ENCODE measurements at regions not wholly inside any gene's neighbourhood (a gene's known extent, or its start where the extent isn't known, plus 50 kb on each side); places are given as distances from the start of the nearest gene placed in this dataset.

GRCh38 chr22:48424201-48424627 is 1403.5 kb downstream of the BRD1 start:
- H3K9me2 ChIP-seq (replicated peaks; ENCODE audit: low read length): no peaks in the 10 kb centered on the region
- no peak overlapping the region for H3K9ac ChIP-seq (ENCODE audit: low read length)
- H3K27me3 ChIP-seq (ENCODE audit: low read length): no peaks in the 10 kb centered on the region
- ChIA-PET POLR2A (ENCODE audit: unreplicated experiment) (no interaction called here), CTCF (no interaction called here)
- H2AFZ ChIP-seq (ENCODE audit: low read length): no peak overlapping the region
- ATAC-seq: no peak
- no peaks in the 10 kb centered on the region for H3K4me1 ChIP-seq (ENCODE audit: insufficient read depth, low read length)
- no peak overlapping the region for H3K4me3 ChIP-seq (ENCODE audit: low read length)
- DNase-seq: no peak
- no peaks in the 10 kb centered on the region for H3F3A ChIP-seq (ENCODE audit: low read length, unreplicated experiment)
- H3K4me2 ChIP-seq (ENCODE audit: low read length): no peak overlapping the region
- H3K36me3 ChIP-seq (ENCODE audit: low read depth, low read length): no peaks in the 10 kb centered on the region
- H3K9me3 ChIP-seq (ENCODE audit: low read length): no peaks in the 10 kb centered on the region
- no peaks in the 10 kb centered on the region for H4K20me1 ChIP-seq (ENCODE audit: low read length)
- TF ChIP-seq, protein P1, sequence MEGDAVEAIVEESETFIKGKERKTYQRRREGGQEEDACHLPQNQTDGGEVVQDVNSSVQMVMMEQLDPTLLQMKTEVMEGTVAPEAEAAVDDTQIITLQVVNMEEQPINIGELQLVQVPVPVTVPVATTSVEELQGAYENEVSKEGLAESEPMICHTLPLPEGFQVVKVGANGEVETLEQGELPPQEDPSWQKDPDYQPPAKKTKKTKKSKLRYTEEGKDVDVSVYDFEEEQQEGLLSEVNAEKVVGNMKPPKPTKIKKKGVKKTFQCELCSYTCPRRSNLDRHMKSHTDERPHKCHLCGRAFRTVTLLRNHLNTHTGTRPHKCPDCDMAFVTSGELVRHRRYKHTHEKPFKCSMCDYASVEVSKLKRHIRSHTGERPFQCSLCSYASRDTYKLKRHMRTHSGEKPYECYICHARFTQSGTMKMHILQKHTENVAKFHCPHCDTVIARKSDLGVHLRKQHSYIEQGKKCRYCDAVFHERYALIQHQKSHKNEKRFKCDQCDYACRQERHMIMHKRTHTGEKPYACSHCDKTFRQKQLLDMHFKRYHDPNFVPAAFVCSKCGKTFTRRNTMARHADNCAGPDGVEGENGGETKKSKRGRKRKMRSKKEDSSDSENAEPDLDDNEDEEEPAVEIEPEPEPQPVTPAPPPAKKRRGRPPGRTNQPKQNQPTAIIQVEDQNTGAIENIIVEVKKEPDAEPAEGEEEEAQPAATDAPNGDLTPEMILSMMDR (conservative IDR thresholded peaks at IDR 0.05; ENCODE audit: low read depth, low read length): no peak
- TF ChIP-seq EZH2 (IDR thresholded peaks at IDR 0.05; ENCODE audit: low read length, unreplicated experiment) (no peak), EZH2phosphoT487 (IDR thresholded peaks at IDR 0.05; ENCODE audit: borderline replicate concordance, low read length) (no peak)
- no peaks in the 10 kb centered on the region for H3K79me2 ChIP-seq (ENCODE audit: low read length)
- BruUV-seq (replicated peaks): no TSS peak
- intact Hi-C loops (cut with micrococcal nuclease): no loop called here
- H3K27ac ChIP-seq (ENCODE audit: low read length): no peak overlapping the region

DNA sequence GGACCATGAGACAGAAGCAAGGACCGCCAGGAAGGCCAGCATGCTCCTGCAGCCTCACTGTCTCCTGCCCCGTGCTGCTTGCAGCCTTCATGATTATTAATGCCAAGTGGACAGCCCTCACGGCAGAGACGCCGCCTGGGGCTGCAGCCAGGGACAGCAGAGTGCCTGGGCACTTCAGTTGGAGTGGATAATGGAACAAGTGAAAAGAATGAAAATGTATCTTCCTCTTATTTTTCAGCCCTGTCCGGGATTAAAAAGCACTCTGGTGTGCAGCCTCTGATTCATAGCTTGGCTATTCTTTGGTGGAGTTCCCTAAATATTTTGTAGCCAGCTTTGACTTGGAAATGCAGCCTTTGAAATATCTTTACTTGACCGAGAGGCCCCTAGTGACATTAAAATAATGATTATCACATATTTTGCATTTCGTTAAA is 1404.2 kb downstream of the BRD1 start:
- H3F3A ChIP-seq (ENCODE audit: low read length, unreplicated experiment): no peaks in the 10 kb centered on the region
- no peaks in the 10 kb centered on the region for H3K36me3 ChIP-seq (ENCODE audit: low read depth, low read length)
- H4K20me1 ChIP-seq (ENCODE audit: low read length): no peaks in the 10 kb centered on the region
- H3K9me2 ChIP-seq (replicated peaks; ENCODE audit: low read length): no peaks in the 10 kb centered on the region
- no peak overlapping the region for H3K9ac ChIP-seq (ENCODE audit: low read length)
- no peaks in the 10 kb centered on the region for H3K27me3 ChIP-seq (ENCODE audit: low read length)
- no peak overlapping the region for H3K27ac ChIP-seq (ENCODE audit: low read length)
- no peak overlapping the region for H3K4me3 ChIP-seq (ENCODE audit: low read length)
- H2AFZ ChIP-seq (ENCODE audit: low read length): no peak overlapping the region
- H3K4me2 ChIP-seq (ENCODE audit: low read length): no peak overlapping the region
- H3K9me3 ChIP-seq (ENCODE audit: low read length): no peaks in the 10 kb centered on the region
- H3K79me2 ChIP-seq (ENCODE audit: low read length): no peaks in the 10 kb centered on the region
- ATAC-seq (no peak), DNase-seq (no peak)
- TF ChIP-seq, protein P1 (conservative IDR thresholded peaks at IDR 0.05; ENCODE audit: low read depth, low read length): no peak
- no peak for TF ChIP-seq EZH2phosphoT487 (IDR thresholded peaks at IDR 0.05; ENCODE audit: borderline replicate concordance, low read length)
- TF ChIP-seq EZH2 (IDR thresholded peaks at IDR 0.05; ENCODE audit: low read length, unreplicated experiment): no peak
- BruUV-seq (replicated peaks): no TSS peak
- ChIA-PET POLR2A (ENCODE audit: unreplicated experiment) (no interaction called here), CTCF (no interaction called here)
- intact Hi-C loops (cut with micrococcal nuclease): no loop called here
- H3K4me1 ChIP-seq (ENCODE audit: insufficient read depth, low read length): no peaks in the 10 kb centered on the region

DNA sequence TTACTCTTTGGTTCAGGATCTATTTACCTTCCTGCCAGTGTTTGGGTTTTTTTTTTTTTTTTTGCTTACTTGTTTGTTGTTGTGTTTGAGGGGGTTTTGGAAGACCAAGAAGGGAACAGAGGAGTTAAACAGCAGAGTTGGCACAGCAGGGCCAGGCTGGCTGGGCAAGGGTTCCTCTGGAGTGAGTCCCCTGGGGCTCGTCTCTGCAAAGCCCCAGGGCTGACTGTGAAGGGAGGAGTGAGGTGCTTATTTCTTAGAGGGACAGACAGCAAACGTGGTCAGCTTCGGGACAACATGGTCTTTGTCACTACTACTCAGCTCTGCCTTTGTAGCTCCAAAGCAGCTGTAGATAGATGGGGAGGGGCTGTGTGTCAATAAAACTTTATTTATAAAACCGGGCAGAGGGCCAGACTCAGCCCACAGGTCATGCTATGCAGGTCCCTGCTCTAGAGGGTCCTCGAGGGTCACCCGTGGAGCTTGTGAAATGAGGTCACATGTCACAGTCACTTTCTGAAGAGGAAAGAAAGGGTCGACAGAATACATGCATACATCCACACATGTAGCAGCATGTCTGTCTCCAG is 1404.7 kb downstream of the BRD1 start:
- no peak overlapping the region for H3K4me3 ChIP-seq (ENCODE audit: low read length)
- POLR2A ChIA-PET (ENCODE audit: unreplicated experiment): no interaction called here
- TF ChIP-seq, protein P1 (conservative IDR thresholded peaks at IDR 0.05; ENCODE audit: low read depth, low read length): no peak
- TF ChIP-seq EZH2phosphoT487 (IDR thresholded peaks at IDR 0.05; ENCODE audit: borderline replicate concordance, low read length) (no peak), EZH2 (IDR thresholded peaks at IDR 0.05; ENCODE audit: low read length, unreplicated experiment) (no peak)
- H3K27ac ChIP-seq (ENCODE audit: low read length): no peak overlapping the region
- intact Hi-C loops (cut with micrococcal nuclease): no loop called here
- H4K20me1 ChIP-seq (ENCODE audit: low read length): no peaks in the 10 kb centered on the region
- no peak for ATAC-seq
- no peaks in the 10 kb centered on the region for H3K27me3 ChIP-seq (ENCODE audit: low read length)
- no peaks in the 10 kb centered on the region for H3K36me3 ChIP-seq (ENCODE audit: low read depth, low read length)
- DNase-seq: no peak
- no peaks in the 10 kb centered on the region for H3K79me2 ChIP-seq (ENCODE audit: low read length)
- no TSS peak for BruUV-seq (replicated peaks)
- no peak overlapping the region for H2AFZ ChIP-seq (ENCODE audit: low read length)
- no peak overlapping the region for H3K9ac ChIP-seq (ENCODE audit: low read length)
- CTCF ChIA-PET: no interaction called here
- no peaks in the 10 kb centered on the region for H3K9me2 ChIP-seq (replicated peaks; ENCODE audit: low read length)
- H3K9me3 ChIP-seq (ENCODE audit: low read length): no peaks in the 10 kb centered on the region
- no peak overlapping the region for H3K4me2 ChIP-seq (ENCODE audit: low read length)
- H3F3A ChIP-seq (ENCODE audit: low read length, unreplicated experiment): no peaks in the 10 kb centered on the region
- no peaks in the 10 kb centered on the region for H3K4me1 ChIP-seq (ENCODE audit: insufficient read depth, low read length)

All from PC-3 (cell line).